ENCODE measurements at regions not wholly inside any gene's neighbourhood (a gene's known extent, or its start where the extent isn't known, plus 50 kb on each side); places are given as distances from the start of the nearest gene placed in this dataset.

DNA sequence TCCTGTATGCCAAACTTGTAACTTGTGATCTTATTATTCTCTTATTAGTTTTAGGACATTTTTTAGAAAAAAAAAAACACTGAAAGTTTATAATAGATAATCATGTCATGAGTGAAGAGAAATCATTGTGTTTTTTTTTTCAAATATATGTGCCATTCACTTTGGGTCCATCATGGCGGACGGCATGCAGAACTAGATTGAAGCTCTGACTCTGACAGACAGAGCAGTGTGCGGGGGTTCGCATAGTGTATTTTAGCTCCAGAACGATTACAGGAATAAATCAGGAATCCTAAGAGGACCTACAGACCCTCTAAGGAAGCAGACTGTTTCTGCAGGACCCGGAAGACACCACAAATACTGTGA is 484.4 kb upstream of the REG3G start:
- Histone ChIP-seq H2AFZ (ENCODE audit: low read length) (no peak overlapping the region), H3K4me1 (ENCODE audit: insufficient read depth, low read length) (no peaks in the 10 kb centered on the region), H3K79me2 (ENCODE audit: insufficient read depth, low read length) (no peaks in the 10 kb centered on the region), H4K20me1 (ENCODE audit: insufficient read depth, low read length) (no peaks in the 10 kb centered on the region), H3K4me3 (ENCODE audit: insufficient read depth, low read length) (no peak overlapping the region), H3K27ac (ENCODE audit: low read depth, low read length) (no peak overlapping the region), H3K4me2 (ENCODE audit: insufficient read depth, low read length) (no peak overlapping the region), H3K9me3 (ENCODE audit: low read depth, low read length) (no peaks in the 10 kb centered on the region), H3K36me3 (ENCODE audit: insufficient read depth, low read length) (no peaks in the 10 kb centered on the region), H3K27me3 (ENCODE audit: insufficient read depth, low read length) (no peaks in the 10 kb centered on the region)
- no peak for DNase-seq (ENCODE audit: insufficient read length, low spot score, missing footprints)
- TF ChIP-seq, protein P1, sequence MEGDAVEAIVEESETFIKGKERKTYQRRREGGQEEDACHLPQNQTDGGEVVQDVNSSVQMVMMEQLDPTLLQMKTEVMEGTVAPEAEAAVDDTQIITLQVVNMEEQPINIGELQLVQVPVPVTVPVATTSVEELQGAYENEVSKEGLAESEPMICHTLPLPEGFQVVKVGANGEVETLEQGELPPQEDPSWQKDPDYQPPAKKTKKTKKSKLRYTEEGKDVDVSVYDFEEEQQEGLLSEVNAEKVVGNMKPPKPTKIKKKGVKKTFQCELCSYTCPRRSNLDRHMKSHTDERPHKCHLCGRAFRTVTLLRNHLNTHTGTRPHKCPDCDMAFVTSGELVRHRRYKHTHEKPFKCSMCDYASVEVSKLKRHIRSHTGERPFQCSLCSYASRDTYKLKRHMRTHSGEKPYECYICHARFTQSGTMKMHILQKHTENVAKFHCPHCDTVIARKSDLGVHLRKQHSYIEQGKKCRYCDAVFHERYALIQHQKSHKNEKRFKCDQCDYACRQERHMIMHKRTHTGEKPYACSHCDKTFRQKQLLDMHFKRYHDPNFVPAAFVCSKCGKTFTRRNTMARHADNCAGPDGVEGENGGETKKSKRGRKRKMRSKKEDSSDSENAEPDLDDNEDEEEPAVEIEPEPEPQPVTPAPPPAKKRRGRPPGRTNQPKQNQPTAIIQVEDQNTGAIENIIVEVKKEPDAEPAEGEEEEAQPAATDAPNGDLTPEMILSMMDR (IDR thresholded peaks at IDR 0.05; ENCODE audit: extremely low read depth, low read depth, low read length), result no peak

DNA sequence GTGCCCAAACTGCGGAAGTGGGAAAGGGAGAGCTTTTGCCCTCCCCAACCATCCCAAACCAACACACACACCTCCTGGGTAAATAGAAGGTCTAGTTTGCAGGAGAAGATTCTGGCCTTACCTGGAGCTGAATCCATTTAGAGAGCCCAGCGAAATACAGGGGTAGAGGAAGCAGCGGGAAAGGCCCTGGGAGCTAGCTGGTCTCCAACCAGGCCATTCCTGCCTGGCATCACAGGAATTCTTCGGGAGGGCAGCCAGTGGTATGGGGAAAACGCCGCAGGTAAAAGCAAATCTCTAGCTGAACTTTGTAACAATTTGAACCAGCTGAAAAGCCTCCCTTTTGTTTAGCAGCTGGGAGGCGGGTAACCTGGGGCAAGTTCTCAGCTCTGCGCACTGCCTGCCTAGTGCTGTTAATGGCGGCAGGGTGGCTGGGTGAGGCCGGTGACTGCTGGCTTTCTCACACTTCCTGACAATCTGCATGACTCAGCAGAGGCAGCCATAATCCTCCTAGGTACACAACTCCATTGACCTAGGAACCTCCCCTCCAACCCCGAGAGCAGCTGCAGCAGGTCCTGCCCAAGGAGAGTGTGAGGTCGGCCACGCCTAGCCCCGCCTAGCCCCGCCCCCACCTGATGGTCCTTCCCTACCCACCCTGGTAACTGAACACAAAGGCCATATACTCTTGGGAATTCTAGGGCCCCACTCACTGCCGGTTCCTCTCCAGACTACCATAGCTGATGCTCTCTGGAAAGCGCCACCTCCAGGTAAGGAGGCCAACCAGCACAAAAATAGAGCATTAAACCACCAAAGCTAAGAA is 483.8 kb upstream of the REG3G start:
- no peaks in the 10 kb centered on the region for H4K20me1 ChIP-seq (ENCODE audit: insufficient read depth, low read length)
- no peaks in the 10 kb centered on the region for H3K4me1 ChIP-seq (ENCODE audit: insufficient read depth, low read length)
- H3K27me3 ChIP-seq (ENCODE audit: insufficient read depth, low read length), result no peaks in the 10 kb centered on the region
- H3K36me3 ChIP-seq (ENCODE audit: insufficient read depth, low read length), result no peaks in the 10 kb centered on the region
- H3K27ac ChIP-seq (ENCODE audit: low read depth, low read length), result no peak overlapping the region
- TF ChIP-seq, protein P1 (IDR thresholded peaks at IDR 0.05; ENCODE audit: extremely low read depth, low read depth, low read length), result no peak
- no peak overlapping the region for H3K4me2 ChIP-seq (ENCODE audit: insufficient read depth, low read length)
- H3K79me2 ChIP-seq (ENCODE audit: insufficient read depth, low read length), result no peaks in the 10 kb centered on the region
- H3K9me3 ChIP-seq (ENCODE audit: low read depth, low read length), result no peaks in the 10 kb centered on the region
- H2AFZ ChIP-seq (ENCODE audit: low read length), result no peak overlapping the region
- H3K4me3 ChIP-seq (ENCODE audit: insufficient read depth, low read length), result no peak overlapping the region
- DNase-seq (ENCODE audit: insufficient read length, low spot score, missing footprints), result no peak

- Histone ChIP-seq H3K9me3 (ENCODE audit: low read depth, low read length) (no peaks in the 10 kb centered on the region), H3K27me3 (ENCODE audit: insufficient read depth, low read length) (no peaks in the 10 kb centered on the region), H3K36me3 (ENCODE audit: insufficient read depth, low read length) (no peaks in the 10 kb centered on the region), H3K4me3 (ENCODE audit: insufficient read depth, low read length) (no peak overlapping the region), H2AFZ (ENCODE audit: low read length) (no peak overlapping the region), H4K20me1 (ENCODE audit: insufficient read depth, low read length) (no peaks in the 10 kb centered on the region), H3K4me2 (ENCODE audit: insufficient read depth, low read length) (no peak overlapping the region), H3K27ac (ENCODE audit: low read depth, low read length) (no peak overlapping the region), H3K4me1 (ENCODE audit: insufficient read depth, low read length) (no peaks in the 10 kb centered on the region), H3K79me2 (ENCODE audit: insufficient read depth, low read length) (no peaks in the 10 kb centered on the region)
- no peak for DNase-seq (ENCODE audit: insufficient read length, low spot score, missing footprints)
- TF ChIP-seq, protein P1 (IDR thresholded peaks at IDR 0.05; ENCODE audit: extremely low read depth, low read depth, low read length), result no peak
Measured at GRCh38 chr2:78546843-78547242, 478.7 kb upstream of the REG3G start.

- Histone ChIP-seq H3K36me3 (ENCODE audit: insufficient read depth, low read length) (no peaks in the 10 kb centered on the region), H3K27me3 (ENCODE audit: insufficient read depth, low read length) (no peaks in the 10 kb centered on the region), H2AFZ (ENCODE audit: low read length) (no peak overlapping the region), H3K4me1 (ENCODE audit: insufficient read depth, low read length) (no peaks in the 10 kb centered on the region), H3K9me3 (ENCODE audit: low read depth, low read length) (no peaks in the 10 kb centered on the region), H3K4me2 (ENCODE audit: insufficient read depth, low read length) (no peak overlapping the region), H3K27ac (ENCODE audit: low read depth, low read length) (no peak overlapping the region), H4K20me1 (ENCODE audit: insufficient read depth, low read length) (no peaks in the 10 kb centered on the region), H3K79me2 (ENCODE audit: insufficient read depth, low read length) (no peaks in the 10 kb centered on the region), H3K4me3 (ENCODE audit: insufficient read depth, low read length) (no peak overlapping the region)
- DNase-seq (ENCODE audit: insufficient read length, low spot score, missing footprints), result no peak
- TF ChIP-seq, protein P1 (IDR thresholded peaks at IDR 0.05; ENCODE audit: extremely low read depth, low read depth, low read length), result no peak
Measured at GRCh38 chr2:78549766-78550165, 475.7 kb upstream of the REG3G start.
